ENCODE measurements at regions not wholly inside any gene's neighbourhood (a gene's known extent, or its start where the extent isn't known, plus 50 kb on each side); places are given as distances from the start of the nearest gene placed in this dataset.

- TF ChIP-seq CTCF (IDR thresholded peaks at IDR 0.05) (no peak), POLR2AphosphoS5 (IDR thresholded peaks at IDR 0.05; ENCODE audit: low read depth, low read length) (no peak), REST (IDR thresholded peaks at IDR 0.05; ENCODE audit: insufficient read depth in 1 of 2, low read depth in 2 of 2, low read length in 1 of 2) (no peak), TCF7L2 (IDR thresholded peaks at IDR 0.05; ENCODE audit: low read depth, low read length) (no peak), SIN3A (IDR thresholded peaks at IDR 0.05; ENCODE audit: borderline replicate concordance, insufficient read depth, low read depth, low read length) (no peak)
These were observed 163.1 kb downstream of the DICER1 start for GRCh38 chr14:94994245-94994644.
